ENCODE measurements at regions not wholly inside any gene's neighbourhood (a gene's known extent, or its start where the extent isn't known, plus 50 kb on each side); places are given as distances from the start of the nearest gene placed in this dataset.

DNA sequence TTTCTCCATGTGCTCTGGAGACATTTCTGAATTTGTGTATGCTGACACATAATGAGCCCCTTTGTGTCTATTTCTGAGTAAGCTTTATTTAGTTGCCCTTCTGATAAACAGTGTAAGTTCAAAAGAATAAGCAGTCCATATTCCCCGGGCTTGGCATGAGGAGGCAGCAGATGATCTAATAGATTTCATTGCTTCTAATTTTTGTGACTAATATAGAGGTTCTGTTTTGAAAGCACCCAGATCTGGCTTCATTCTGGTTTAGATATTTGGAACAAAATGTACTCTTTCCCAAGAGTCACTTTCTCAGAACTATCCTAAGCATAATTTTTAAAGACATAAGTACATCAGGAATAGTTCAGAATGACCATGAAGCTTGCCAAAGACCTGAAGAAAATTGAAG lies 290.9 kb downstream of the BTG1 start:
- ATAC-seq, result no peak
- no peak for DNase-seq (ENCODE audit: low read depth, low spot score)
- ChIA-PET POLR2A (no interaction called here), CTCF (no interaction called here)
- no peaks in the 10 kb centered on the region for H3K36me3 ChIP-seq (ENCODE audit: control insufficient read depth, insufficient read depth, low read length)
- TF ChIP-seq POLR2AphosphoS5 (IDR thresholded peaks at IDR 0.05; ENCODE audit: low read depth, low read length), result no peak
- TF ChIP-seq, protein P1, sequence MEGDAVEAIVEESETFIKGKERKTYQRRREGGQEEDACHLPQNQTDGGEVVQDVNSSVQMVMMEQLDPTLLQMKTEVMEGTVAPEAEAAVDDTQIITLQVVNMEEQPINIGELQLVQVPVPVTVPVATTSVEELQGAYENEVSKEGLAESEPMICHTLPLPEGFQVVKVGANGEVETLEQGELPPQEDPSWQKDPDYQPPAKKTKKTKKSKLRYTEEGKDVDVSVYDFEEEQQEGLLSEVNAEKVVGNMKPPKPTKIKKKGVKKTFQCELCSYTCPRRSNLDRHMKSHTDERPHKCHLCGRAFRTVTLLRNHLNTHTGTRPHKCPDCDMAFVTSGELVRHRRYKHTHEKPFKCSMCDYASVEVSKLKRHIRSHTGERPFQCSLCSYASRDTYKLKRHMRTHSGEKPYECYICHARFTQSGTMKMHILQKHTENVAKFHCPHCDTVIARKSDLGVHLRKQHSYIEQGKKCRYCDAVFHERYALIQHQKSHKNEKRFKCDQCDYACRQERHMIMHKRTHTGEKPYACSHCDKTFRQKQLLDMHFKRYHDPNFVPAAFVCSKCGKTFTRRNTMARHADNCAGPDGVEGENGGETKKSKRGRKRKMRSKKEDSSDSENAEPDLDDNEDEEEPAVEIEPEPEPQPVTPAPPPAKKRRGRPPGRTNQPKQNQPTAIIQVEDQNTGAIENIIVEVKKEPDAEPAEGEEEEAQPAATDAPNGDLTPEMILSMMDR (IDR thresholded peaks at IDR 0.05), result no peak
- in situ Hi-C loops (cut with HindIII; ENCODE audit: low pct_unique_long_range_greater_than_20kb, low sequenced_read_pairs) (no loop called here), intact Hi-C loops (cut with micrococcal nuclease; ENCODE audit: unreplicated experiment) (no loop called here)
- H3K27me3 ChIP-seq (ENCODE audit: control insufficient read depth, insufficient read depth, low read length), result no peaks in the 10 kb centered on the region
- no peak overlapping the region for H3K27ac ChIP-seq (ENCODE audit: low read length)
- no peak overlapping the region for H3K4me3 ChIP-seq (ENCODE audit: low read depth in 2 of 2, low read length in 2 of 2)
- BruUV-seq (replicated peaks), result no TSS peak
- H3K4me1 ChIP-seq (ENCODE audit: control insufficient read depth, insufficient read depth, low read length), result no peaks in the 10 kb centered on the region
- no peaks in the 10 kb centered on the region for H3K9me3 ChIP-seq (ENCODE audit: control insufficient read depth, insufficient read depth, low read depth, low read length)

DNA sequence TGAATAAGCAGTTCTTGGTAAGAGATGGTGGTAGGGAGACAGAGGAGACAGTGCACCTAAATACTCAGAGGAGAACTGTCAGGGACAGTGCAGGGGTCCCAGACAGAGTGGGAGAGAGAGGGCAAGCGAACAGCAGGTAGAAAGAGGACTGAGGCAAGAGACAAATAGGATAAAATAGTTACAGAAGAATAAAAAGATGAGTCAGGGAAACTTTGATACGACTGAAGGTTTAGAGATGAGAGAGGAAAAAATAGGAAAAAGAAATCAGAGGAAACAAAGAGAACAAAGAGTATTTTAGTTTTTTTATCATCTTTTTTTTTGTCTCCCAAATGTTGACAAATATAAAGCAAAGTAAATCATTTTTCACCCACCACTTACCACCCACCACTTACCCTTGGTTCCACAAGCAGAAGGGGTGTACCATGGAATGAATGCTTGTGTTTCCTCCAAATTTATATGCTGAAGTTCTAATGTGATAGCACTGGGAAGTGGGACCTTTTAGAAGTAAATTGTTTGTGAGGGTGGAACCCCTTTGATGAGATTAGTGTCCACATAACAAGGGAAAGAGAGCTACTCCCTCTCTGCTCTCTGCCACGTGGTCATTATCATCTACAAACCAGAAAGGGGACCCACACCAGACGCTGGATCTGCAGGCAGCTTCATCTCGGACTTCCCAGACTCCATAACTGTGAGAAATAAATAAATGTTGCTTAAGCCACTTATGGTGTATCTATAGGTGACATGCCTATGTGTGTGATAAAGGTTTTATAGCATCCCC lies 292.1 kb downstream of the BTG1 start:
- in situ Hi-C loops (cut with HindIII; ENCODE audit: low pct_unique_long_range_greater_than_20kb, low sequenced_read_pairs), result no loop called here
- intact Hi-C loops (cut with micrococcal nuclease; ENCODE audit: unreplicated experiment), result no loop called here
- no peak for TF ChIP-seq SIN3A (IDR thresholded peaks at IDR 0.05; ENCODE audit: borderline replicate concordance, insufficient read depth, low read depth, low read length)
- TF ChIP-seq TCF7L2 (IDR thresholded peaks at IDR 0.05; ENCODE audit: low read depth, low read length), result no peak
- TF ChIP-seq, protein P1 (IDR thresholded peaks at IDR 0.05), result no peak
- no peak for TF ChIP-seq POLR2AphosphoS5 (IDR thresholded peaks at IDR 0.05; ENCODE audit: low read depth, low read length)
- TF ChIP-seq, protein P2, sequence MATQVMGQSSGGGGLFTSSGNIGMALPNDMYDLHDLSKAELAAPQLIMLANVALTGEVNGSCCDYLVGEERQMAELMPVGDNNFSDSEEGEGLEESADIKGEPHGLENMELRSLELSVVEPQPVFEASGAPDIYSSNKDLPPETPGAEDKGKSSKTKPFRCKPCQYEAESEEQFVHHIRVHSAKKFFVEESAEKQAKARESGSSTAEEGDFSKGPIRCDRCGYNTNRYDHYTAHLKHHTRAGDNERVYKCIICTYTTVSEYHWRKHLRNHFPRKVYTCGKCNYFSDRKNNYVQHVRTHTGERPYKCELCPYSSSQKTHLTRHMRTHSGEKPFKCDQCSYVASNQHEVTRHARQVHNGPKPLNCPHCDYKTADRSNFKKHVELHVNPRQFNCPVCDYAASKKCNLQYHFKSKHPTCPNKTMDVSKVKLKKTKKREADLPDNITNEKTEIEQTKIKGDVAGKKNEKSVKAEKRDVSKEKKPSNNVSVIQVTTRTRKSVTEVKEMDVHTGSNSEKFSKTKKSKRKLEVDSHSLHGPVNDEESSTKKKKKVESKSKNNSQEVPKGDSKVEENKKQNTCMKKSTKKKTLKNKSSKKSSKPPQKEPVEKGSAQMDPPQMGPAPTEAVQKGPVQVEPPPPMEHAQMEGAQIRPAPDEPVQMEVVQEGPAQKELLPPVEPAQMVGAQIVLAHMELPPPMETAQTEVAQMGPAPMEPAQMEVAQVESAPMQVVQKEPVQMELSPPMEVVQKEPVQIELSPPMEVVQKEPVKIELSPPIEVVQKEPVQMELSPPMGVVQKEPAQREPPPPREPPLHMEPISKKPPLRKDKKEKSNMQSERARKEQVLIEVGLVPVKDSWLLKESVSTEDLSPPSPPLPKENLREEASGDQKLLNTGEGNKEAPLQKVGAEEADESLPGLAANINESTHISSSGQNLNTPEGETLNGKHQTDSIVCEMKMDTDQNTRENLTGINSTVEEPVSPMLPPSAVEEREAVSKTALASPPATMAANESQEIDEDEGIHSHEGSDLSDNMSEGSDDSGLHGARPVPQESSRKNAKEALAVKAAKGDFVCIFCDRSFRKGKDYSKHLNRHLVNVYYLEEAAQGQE (IDR thresholded peaks at IDR 0.05; ENCODE audit: insufficient read depth in 1 of 2, low read depth in 2 of 2, low read length in 1 of 2), result no peak
- H3K27me3 ChIP-seq (ENCODE audit: control insufficient read depth, insufficient read depth, low read length), result no peaks in the 10 kb centered on the region
- H3K4me3 ChIP-seq (ENCODE audit: low read depth in 2 of 2, low read length in 2 of 2), result no peak overlapping the region
- no peaks in the 10 kb centered on the region for H3K4me1 ChIP-seq (ENCODE audit: control insufficient read depth, insufficient read depth, low read length)
- no peaks in the 10 kb centered on the region for H3K36me3 ChIP-seq (ENCODE audit: control insufficient read depth, insufficient read depth, low read length)
- H3K27ac ChIP-seq (ENCODE audit: low read length), result no peak overlapping the region
- POLR2A ChIA-PET, result no interaction called here
- BruUV-seq (replicated peaks), result no TSS peak
- ATAC-seq (no peak), DNase-seq (ENCODE audit: low read depth, low spot score) (no peak)
- CTCF ChIA-PET, result no interaction called here
- no peaks in the 10 kb centered on the region for H3K9me3 ChIP-seq (ENCODE audit: control insufficient read depth, insufficient read depth, low read depth, low read length)
